ENCODE measurements at regions not wholly inside any gene's neighbourhood (a gene's known extent, or its start where the extent isn't known, plus 50 kb on each side); places are given as distances from the start of the nearest gene placed in this dataset.
"Not testable (repeated sequence)": the region's sequence is repeated elsewhere in the genome, so short reads cannot be mapped to it uniquely, and the experiment has no call there.

GRCh38 chr10:83753490-83753889 lies 385.8 kb upstream of the GHITM start:
- no peak for DNase-seq (ENCODE audit: low read depth)

GRCh38 chr10:83754857-83755256 lies 384.5 kb upstream of the GHITM start:
- DNase-seq (ENCODE audit: low read depth) = no peak

- DNase-seq (ENCODE audit: low read depth) = no peak
Observed at GRCh38 chr10:83760142-83760541, 379.2 kb upstream of the GHITM start.

GRCh38 chr10:83764666-83765065 lies 374.6 kb upstream of the GHITM start:
- DNase-seq (ENCODE audit: low read depth) = no peak

GRCh38 chr10:83765731-83766130 lies 373.6 kb upstream of the GHITM start:
- DNase-seq (ENCODE audit: low read depth) = no peak

- DNase-seq (ENCODE audit: low read depth) = no peak
Observed at GRCh38 chr10:83769281-83769820, 370.0 kb upstream of the GHITM start.

- not testable (repeated sequence) for DNase-seq (ENCODE audit: low read depth)
Observed at GRCh38 chr10:83786701-83787100, 352.6 kb upstream of the GHITM start.

- DNase-seq (ENCODE audit: low read depth) = no peak
Observed at GRCh38 chr10:83801983-83802382, 337.3 kb upstream of the GHITM start.

- no peak for DNase-seq (ENCODE audit: low read depth)
Observed at GRCh38 chr10:83806717-83807116, 332.6 kb upstream of the GHITM start.

GRCh38 chr10:83809001-83809400 lies 330.3 kb upstream of the GHITM start:
- no peak for DNase-seq (ENCODE audit: low read depth)

- no peak for DNase-seq (ENCODE audit: low read depth)
Observed at GRCh38 chr10:83816942-83817341, 322.4 kb upstream of the GHITM start.

GRCh38 chr10:83817797-83818196 lies 321.5 kb upstream of the GHITM start:
- no peak for DNase-seq (ENCODE audit: low read depth)

GRCh38 chr10:83819609-83820008 lies 319.7 kb upstream of the GHITM start:
- DNase-seq (ENCODE audit: low read depth) = no peak

- DNase-seq (ENCODE audit: low read depth) = no peak
Observed at GRCh38 chr10:83820033-83820432, 319.3 kb upstream of the GHITM start.

- DNase-seq (ENCODE audit: low read depth) = no peak
Observed at GRCh38 chr10:83824099-83824498, 315.2 kb upstream of the GHITM start.

- DNase-seq (ENCODE audit: low read depth) = no peak
Observed at GRCh38 chr10:83834096-83834495, 305.2 kb upstream of the GHITM start.

GRCh38 chr10:83835945-83836745 lies 303.2 kb upstream of the GHITM start:
- DNase-seq (ENCODE audit: low read depth) = no peak

- no peak for DNase-seq (ENCODE audit: low read depth)
Observed at GRCh38 chr10:83848677-83849076, 290.6 kb upstream of the GHITM start.

- no peak for DNase-seq (ENCODE audit: low read depth)
Observed at GRCh38 chr10:83849150-83849549, 290.2 kb upstream of the GHITM start.

GRCh38 chr10:83852146-83852545 lies 287.2 kb upstream of the GHITM start:
- no peak for DNase-seq (ENCODE audit: low read depth)

GRCh38 chr10:83862723-83863122 lies 276.6 kb upstream of the GHITM start:
- DNase-seq (ENCODE audit: low read depth) = no peak

- no peak for DNase-seq (ENCODE audit: low read depth)
Observed at GRCh38 chr10:83863283-83863966, 275.9 kb upstream of the GHITM start.

- no peak for DNase-seq (ENCODE audit: low read depth)
Observed at GRCh38 chr10:83869898-83870297, 269.4 kb upstream of the GHITM start.

All from T follicular helper cell (primary cell).